Erythroblast (primary cell): ENCODE measurements at regions not wholly inside any gene's neighbourhood (a gene's known extent, or its start where the extent isn't known, plus 50 kb on each side); places are given as distances from the start of the nearest gene placed in this dataset.

Experiments used
- GATA1 ChIP-seq: IDR thresholded peaks from 2 replicates; pipeline ENCODE4 v1.6.1; 2011; ENCODE audit warnings: low read depth, mild to moderate bottlenecking, control low read depth, low read length, moderate library complexity
- POLR2A ChIP-seq: IDR thresholded peaks from 2 replicates; pipeline ENCODE4 v1.6.1; 2011; ENCODE audit warnings: mild to moderate bottlenecking, low read length

DNA sequence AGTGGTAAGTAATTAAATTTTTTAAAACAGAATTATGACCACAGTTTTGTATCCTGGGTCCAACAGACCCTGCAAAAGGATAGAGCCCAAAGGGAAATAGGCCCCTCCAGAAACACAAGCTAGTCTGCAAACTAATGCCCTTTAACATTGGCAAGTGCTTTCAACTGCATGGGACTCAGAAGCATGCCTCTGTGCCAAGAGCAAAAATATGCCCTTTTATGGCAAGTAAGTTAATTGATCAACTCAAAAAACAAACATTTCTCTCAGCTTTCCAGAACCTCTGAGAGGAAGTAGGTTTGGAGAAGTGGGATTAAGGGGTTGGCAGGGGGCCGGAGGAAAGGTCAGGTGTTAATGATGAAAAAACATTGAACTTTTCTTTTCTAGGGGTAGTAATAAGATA lies 186.6 kb upstream of the PRSS1 start:
- TF ChIP-seq POLR2A, result no peak
- no peak for TF ChIP-seq GATA1
